GM12873 (cell line): ENCODE measurements at regions not wholly inside any gene's neighbourhood (a gene's known extent, or its start where the extent isn't known, plus 50 kb on each side); places are given as distances from the start of the nearest gene placed in this dataset.

Source experiments
- CTCF ChIP-seq: IDR thresholded peaks from 2 replicates; pipeline ENCODE4 v1.5.1; 2012; ENCODE audit warnings: low read depth, mild to moderate bottlenecking, moderate library complexity, low read length, control low read depth; ENCODE audit not compliant: insufficient read depth; ENCODE audit errors: missing control alignments

- no peak for TF ChIP-seq CTCF
Observed at GRCh38 chr21:23356905-23357304, 2250.4 kb downstream of the MRPL39 start.

- no peak for TF ChIP-seq CTCF
Observed at GRCh38 chr21:23316190-23316589, 2291.1 kb downstream of the MRPL39 start.

GRCh38 chr21:23308741-23309140, 2298.5 kb downstream of the MRPL39 start:
- TF ChIP-seq CTCF: no peak

- no peak for TF ChIP-seq CTCF
Observed at GRCh38 chr21:23307065-23307464, 2300.2 kb downstream of the MRPL39 start.

- no peak for TF ChIP-seq CTCF
Observed at GRCh38 chr21:23292292-23292691, 2294.1 kb downstream of the NCAM2 start.

GRCh38 chr21:23281917-23282316, 2283.7 kb downstream of the NCAM2 start:
- no peak for TF ChIP-seq CTCF

GRCh38 chr21:23249760-23250159, 2251.6 kb downstream of the NCAM2 start:
- no peak for TF ChIP-seq CTCF

- no peak for TF ChIP-seq CTCF
Observed at GRCh38 chr21:23247334-23247733, 2249.1 kb downstream of the NCAM2 start.
